ENCODE measurements at regions not wholly inside any gene's neighbourhood (a gene's known extent, or its start where the extent isn't known, plus 50 kb on each side); places are given as distances from the start of the nearest gene placed in this dataset.

DNA sequence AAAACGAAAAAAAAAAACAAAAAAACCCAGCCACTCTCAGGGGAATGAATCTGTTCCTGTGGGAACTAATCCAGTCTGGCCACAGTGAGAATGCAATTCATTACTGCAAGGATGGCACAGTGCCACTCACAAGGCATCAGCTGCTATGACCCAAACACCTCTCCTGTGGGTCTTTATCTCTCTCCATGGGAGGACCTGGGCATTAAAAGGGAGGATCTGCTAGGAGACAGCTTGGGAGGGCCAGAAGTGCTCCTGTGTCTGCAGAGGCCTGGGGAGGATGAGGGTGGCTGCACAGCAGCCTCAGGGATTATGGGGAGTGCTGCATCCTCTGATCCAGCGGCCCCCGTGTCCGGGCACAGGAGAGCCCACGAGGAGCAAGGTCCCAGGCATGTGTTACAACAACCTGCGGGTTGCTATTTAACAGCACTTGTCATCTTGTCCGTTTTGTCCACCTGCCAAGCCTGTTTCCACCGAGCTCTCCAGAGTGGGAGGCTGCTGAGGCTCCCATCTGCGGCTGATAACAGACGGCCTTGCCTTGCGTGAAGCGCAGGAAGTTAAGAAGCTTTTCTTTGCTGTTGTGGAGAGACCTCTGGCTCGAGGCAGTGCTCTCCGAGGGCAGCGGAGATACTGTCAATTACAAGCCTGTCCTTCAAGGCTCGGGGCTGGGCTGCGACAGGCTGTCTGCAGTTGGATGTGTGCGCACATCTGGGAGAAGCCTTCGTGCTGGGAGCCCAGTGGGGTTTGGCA is 97.7 kb downstream of the NXPE2 start:
- no peak overlapping the region for H3K4me3 Mint-ChIP-seq
- Histone ChIP-seq H3K27me3 (replicated peaks in 1 of 2; ENCODE audit: control insufficient read depth in 2 of 2, extremely low read depth in 1 of 2, insufficient read depth in 2 of 2, low read length in 1 of 2) (peaks cover 0 to 3% of the 10 kb centered on the region in 2 experiments), H3K27ac (ENCODE audit: low read length) (no peak overlapping the region), H3K36me3 (ENCODE audit: control insufficient read depth in 2 of 2, extremely low read depth in 1 of 2, insufficient read depth in 1 of 2, low read length in 1 of 2) (no peaks in the 10 kb centered on the region), H3K9me3 (no peaks in the 10 kb centered on the region), H3K4me3 (ENCODE audit: control insufficient read depth in 1 of 2, extremely low read depth in 1 of 2, low read length in 1 of 2) (no peak overlapping the region), H3K4me1 (ENCODE audit: control insufficient read depth in 1 of 2, extremely low read depth in 1 of 2, insufficient read depth in 2 of 2, low read length in 2 of 2) (no peaks in the 10 kb centered on the region)
- CTCF ChIA-PET: no interaction called here
- POLR2A ChIA-PET: no interaction called here
- WGBS (ENCODE audit: insufficient coverage): 76% methylated on average over 13 of the region's 19 CpGs
- ATAC-seq (replicated peaks in 1 of 4) (no peak), DNase-seq (no peak)
- H3K27me3 Mint-ChIP-seq: peaks cover 4 to 23% of the 10 kb centered on the region in 2 donors
- H3K9me3 Mint-ChIP-seq: no peaks in the 10 kb centered on the region
- H3K36me3 Mint-ChIP-seq: no peaks in the 10 kb centered on the region
- peaks cover 0 to 5% (median 0%) of the 10 kb centered on the region in 3 donors for H3K4me1 Mint-ChIP-seq
- H3K27ac Mint-ChIP-seq: no peak overlapping the region

- ATAC-seq (replicated peaks in 1 of 4) (no peak), DNase-seq (no peak)
- ChIA-PET CTCF (no interaction called here), POLR2A (interaction anchor here (0.6 kb wide), 2 partner anchors 574 to 901 kb away, joined by 5 to 7 read pairs; no protein-coding TSS in a partner anchor)
- H3K9me3 Mint-ChIP-seq: no peaks in the 10 kb centered on the region
- WGBS (ENCODE audit: insufficient coverage): no CpG with 5 or more reads among the region's 3 CpGs
- H3K27ac Mint-ChIP-seq: no peak overlapping the region
- H3K36me3 Mint-ChIP-seq: no peaks in the 10 kb centered on the region
- H3K4me1 ChIP-seq (ENCODE audit: control insufficient read depth in 1 of 2, extremely low read depth in 1 of 2, insufficient read depth in 2 of 2, low read length in 2 of 2): no peaks in the 10 kb centered on the region
- peaks cover 4 to 27% of the 10 kb centered on the region in 2 donors for H3K27me3 Mint-ChIP-seq
- H3K4me3 Mint-ChIP-seq: no peak overlapping the region
- peaks cover 0 to 3% of the 10 kb centered on the region in 2 experiments for H3K27me3 ChIP-seq (replicated peaks in 1 of 2; ENCODE audit: control insufficient read depth in 2 of 2, extremely low read depth in 1 of 2, insufficient read depth in 2 of 2, low read length in 1 of 2)
- no peaks in the 10 kb centered on the region for H3K9me3 ChIP-seq
- no peak overlapping the region for H3K4me3 ChIP-seq (ENCODE audit: control insufficient read depth in 1 of 2, extremely low read depth in 1 of 2, low read length in 1 of 2)
- peaks cover 0 to 5% (median 0%) of the 10 kb centered on the region in 3 donors for H3K4me1 Mint-ChIP-seq
- H3K36me3 ChIP-seq (ENCODE audit: control insufficient read depth in 2 of 2, extremely low read depth in 1 of 2, insufficient read depth in 1 of 2, low read length in 1 of 2): no peaks in the 10 kb centered on the region
- no peak overlapping the region for H3K27ac ChIP-seq (ENCODE audit: low read length)
Observed at GRCh38 chr11:114776956-114777355, 98.6 kb downstream of the NXPE2 start.

GRCh38 chr11:114779189-114779588 is 100.9 kb downstream of the NXPE2 start:
- no peaks in the 10 kb centered on the region for H3K9me3 Mint-ChIP-seq
- H3K27me3 Mint-ChIP-seq: peaks cover 4 to 15% of the 10 kb centered on the region in 2 donors
- H3K27me3 ChIP-seq (replicated peaks in 1 of 2; ENCODE audit: control insufficient read depth in 2 of 2, extremely low read depth in 1 of 2, insufficient read depth in 2 of 2, low read length in 1 of 2): peaks cover 0 to 3% of the 10 kb centered on the region in 2 experiments
- H3K36me3 ChIP-seq (ENCODE audit: control insufficient read depth in 2 of 2, extremely low read depth in 1 of 2, insufficient read depth in 1 of 2, low read length in 1 of 2): no peaks in the 10 kb centered on the region
- ChIA-PET POLR2A (no interaction called here), CTCF (no interaction called here)
- no peaks in the 10 kb centered on the region for H3K4me1 ChIP-seq (ENCODE audit: control insufficient read depth in 1 of 2, extremely low read depth in 1 of 2, insufficient read depth in 2 of 2, low read length in 2 of 2)
- H3K27ac Mint-ChIP-seq: no peak overlapping the region
- no peak overlapping the region for H3K27ac ChIP-seq (ENCODE audit: low read length)
- no peaks in the 10 kb centered on the region for H3K36me3 Mint-ChIP-seq
- H3K4me3 ChIP-seq (ENCODE audit: control insufficient read depth in 1 of 2, extremely low read depth in 1 of 2, low read length in 1 of 2): no peak overlapping the region
- H3K9me3 ChIP-seq: no peaks in the 10 kb centered on the region
- ATAC-seq (replicated peaks in 1 of 4): no peak
- no peak overlapping the region for H3K4me3 Mint-ChIP-seq
- H3K4me1 Mint-ChIP-seq: peaks cover 0 to 5% (median 0%) of the 10 kb centered on the region in 3 donors
- WGBS (ENCODE audit: insufficient coverage): 93% methylated on average over 9 of the region's 10 CpGs
- DNase-seq: no peak

DNA sequence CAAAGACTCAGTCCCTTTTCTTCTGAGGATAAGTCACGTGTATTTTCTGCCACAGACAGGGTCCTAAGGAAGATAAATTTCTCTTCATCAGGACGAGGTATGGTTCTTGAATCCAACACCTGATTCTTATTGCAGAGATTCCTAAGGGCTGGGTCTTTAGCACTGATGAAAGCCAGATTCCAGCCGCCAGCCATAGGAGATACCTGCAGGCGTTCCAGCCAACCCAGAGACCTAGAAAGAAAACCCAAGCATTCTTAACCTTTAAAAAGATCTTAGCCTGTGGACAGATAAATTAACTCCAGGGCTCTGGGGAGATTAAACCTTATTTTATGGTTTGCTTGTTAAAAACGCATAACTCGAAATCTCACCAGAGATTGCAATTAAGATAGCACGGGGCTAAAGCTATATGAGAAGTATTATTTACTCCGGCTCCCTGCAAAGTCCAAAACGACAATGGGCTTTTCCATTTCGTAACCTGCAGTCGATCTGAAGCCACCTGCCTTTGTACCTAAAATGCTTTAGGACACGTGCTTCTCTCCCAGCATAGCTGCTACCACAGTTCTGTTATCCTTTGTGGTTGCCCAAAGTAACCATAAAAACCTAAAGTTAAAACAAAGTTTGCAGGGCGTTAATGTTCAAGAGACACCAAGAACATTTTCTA is 104.5 kb downstream of the NXPE2 start:
- ChIA-PET POLR2A (interaction anchor here in 1 of 2 donors (0.9 kb wide), 1 partner anchor 189 kb away, joined by 3 read pairs; no protein-coding TSS in a partner anchor), CTCF (no interaction called here)
- Histone ChIP-seq H3K27me3 (replicated peaks in 1 of 2; ENCODE audit: control insufficient read depth in 2 of 2, extremely low read depth in 1 of 2, insufficient read depth in 2 of 2, low read length in 1 of 2) (peaks cover 0 to 7% of the 10 kb centered on the region in 2 experiments), H3K9me3 (no peaks in the 10 kb centered on the region), H3K4me1 (ENCODE audit: control insufficient read depth in 1 of 2, extremely low read depth in 1 of 2, insufficient read depth in 2 of 2, low read length in 2 of 2) (no peaks in the 10 kb centered on the region), H3K36me3 (ENCODE audit: control insufficient read depth in 2 of 2, extremely low read depth in 1 of 2, insufficient read depth in 1 of 2, low read length in 1 of 2) (no peaks in the 10 kb centered on the region), H3K27ac (ENCODE audit: low read length) (no peak overlapping the region), H3K4me3 (ENCODE audit: control insufficient read depth in 1 of 2, extremely low read depth in 1 of 2, low read length in 1 of 2) (no peak overlapping the region)
- Mint-ChIP-seq H3K27ac (no peak overlapping the region), H3K9me3 (no peaks in the 10 kb centered on the region), H3K36me3 (no peaks in the 10 kb centered on the region), H3K4me3 (no peak overlapping the region), H3K4me1 (no peaks in the 10 kb centered on the region), H3K27me3 (peaks cover 2 to 11% of the 10 kb centered on the region in 2 donors)
- no peak for ATAC-seq (replicated peaks in 1 of 4)
- DNase-seq: no peak
- WGBS (ENCODE audit: insufficient coverage): 69% methylated on average over 11 of the region's 13 CpGs

- CTCF ChIA-PET: no interaction called here
Observed at GRCh38 chr11:114783805-114784204, 105.5 kb downstream of the NXPE2 start.

GRCh38 chr11:114784216-114784615 is 105.9 kb downstream of the NXPE2 start:
- H3K27ac ChIP-seq (ENCODE audit: low read length): no peak overlapping the region
- H3K36me3 Mint-ChIP-seq: no peaks in the 10 kb centered on the region
- no peak for DNase-seq
- CTCF ChIA-PET: no interaction called here
- 68% methylated on average over 2 of the region's 5 CpGs for WGBS (ENCODE audit: insufficient coverage)
- H3K27me3 ChIP-seq (replicated peaks in 1 of 2; ENCODE audit: control insufficient read depth in 2 of 2, extremely low read depth in 1 of 2, insufficient read depth in 2 of 2, low read length in 1 of 2): peaks cover 0 to 13% of the 10 kb centered on the region in 2 experiments
- H3K4me1 ChIP-seq (ENCODE audit: control insufficient read depth in 1 of 2, extremely low read depth in 1 of 2, insufficient read depth in 2 of 2, low read length in 2 of 2): no peaks in the 10 kb centered on the region
- H3K27me3 Mint-ChIP-seq: peaks cover 2 to 4% of the 10 kb centered on the region in 2 donors
- H3K4me3 Mint-ChIP-seq: no peak overlapping the region
- POLR2A ChIA-PET: no interaction called here
- H3K4me1 Mint-ChIP-seq: no peaks in the 10 kb centered on the region
- no peak for ATAC-seq (replicated peaks in 1 of 4)
- no peaks in the 10 kb centered on the region for H3K9me3 Mint-ChIP-seq
- no peaks in the 10 kb centered on the region for H3K36me3 ChIP-seq (ENCODE audit: control insufficient read depth in 2 of 2, extremely low read depth in 1 of 2, insufficient read depth in 1 of 2, low read length in 1 of 2)
- no peaks in the 10 kb centered on the region for H3K9me3 ChIP-seq
- H3K27ac Mint-ChIP-seq: no peak overlapping the region
- H3K4me3 ChIP-seq (ENCODE audit: control insufficient read depth in 1 of 2, extremely low read depth in 1 of 2, low read length in 1 of 2): no peak overlapping the region

More at GRCh38 chr11:114783805-114784204, 105.5 kb downstream of the NXPE2 start:
- Mint-ChIP-seq H3K27ac (no peak overlapping the region), H3K27me3 (peaks cover 2 to 4% of the 10 kb centered on the region in 2 donors), H3K9me3 (no peaks in the 10 kb centered on the region), H3K4me1 (no peaks in the 10 kb centered on the region), H3K4me3 (no peak overlapping the region), H3K36me3 (no peaks in the 10 kb centered on the region)
- H3K27me3 ChIP-seq (replicated peaks in 1 of 2; ENCODE audit: control insufficient read depth in 2 of 2, extremely low read depth in 1 of 2, insufficient read depth in 2 of 2, low read length in 1 of 2): peaks cover 0 to 13% of the 10 kb centered on the region in 2 experiments
- ATAC-seq (replicated peaks in 1 of 4): no peak
- POLR2A ChIA-PET: no interaction called here
- no peak overlapping the region for H3K4me3 ChIP-seq (ENCODE audit: control insufficient read depth in 1 of 2, extremely low read depth in 1 of 2, low read length in 1 of 2)
- H3K36me3 ChIP-seq (ENCODE audit: control insufficient read depth in 2 of 2, extremely low read depth in 1 of 2, insufficient read depth in 1 of 2, low read length in 1 of 2): no peaks in the 10 kb centered on the region
- no peak overlapping the region for H3K27ac ChIP-seq (ENCODE audit: low read length)
- no peaks in the 10 kb centered on the region for H3K9me3 ChIP-seq
- no peaks in the 10 kb centered on the region for H3K4me1 ChIP-seq (ENCODE audit: control insufficient read depth in 1 of 2, extremely low read depth in 1 of 2, insufficient read depth in 2 of 2, low read length in 2 of 2)
- no peak for DNase-seq

Measured in T-cell (primary cell).